ENCODE measurements at regions not wholly inside any gene's neighbourhood (a gene's known extent, or its start where the extent isn't known, plus 50 kb on each side); places are given as distances from the start of the nearest gene placed in this dataset.

DNA sequence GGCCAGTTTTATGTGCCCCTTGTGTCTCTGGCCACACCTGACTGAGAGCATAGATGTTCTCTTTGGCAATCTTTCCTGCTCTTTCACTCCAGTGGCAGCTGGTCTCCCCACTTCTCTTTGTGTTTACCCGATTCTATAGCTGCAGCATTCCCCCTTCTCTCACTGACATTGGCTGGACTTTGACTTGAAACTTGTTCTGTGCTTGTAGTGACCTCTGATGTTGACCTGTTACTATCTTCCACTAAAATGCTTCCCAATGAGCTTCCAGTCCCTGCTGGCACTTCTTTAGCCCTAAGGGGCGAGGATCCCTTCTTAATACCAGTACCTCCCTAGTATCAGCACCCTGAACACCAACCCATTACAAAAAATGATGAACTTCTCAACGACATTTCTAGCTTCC is 653.3 kb downstream of the LTN1 start:
- Mint-ChIP-seq H3K4me1 (ENCODE audit: low read depth) (peaks cover 2% of the 10 kb centered on the region), H3K4me3 (no peak overlapping the region), H3K36me3 (ENCODE audit: low read depth) (no peaks in the 10 kb centered on the region), H3K9me3 (no peaks in the 10 kb centered on the region), H3K27ac (no peak overlapping the region), H3K27me3 (ENCODE audit: low read depth) (no peaks in the 10 kb centered on the region)
- CTCF ChIA-PET, result no interaction called here
- no peak for DNase-seq
- intact Hi-C loops (cut with micrococcal nuclease), result no loop called here

- CTCF ChIA-PET, result no interaction called here
- Mint-ChIP-seq H3K4me1 (ENCODE audit: low read depth) (peaks cover 2% of the 10 kb centered on the region), H3K4me3 (no peak overlapping the region), H3K9me3 (no peaks in the 10 kb centered on the region), H3K36me3 (ENCODE audit: low read depth) (no peaks in the 10 kb centered on the region), H3K27ac (no peak overlapping the region), H3K27me3 (ENCODE audit: low read depth) (no peaks in the 10 kb centered on the region)
- no peak for DNase-seq
- intact Hi-C loops (cut with micrococcal nuclease), result no loop called here
Measured at GRCh38 chr21:28338701-28339305, 653.9 kb downstream of the LTN1 start.

GRCh38 chr21:28337315-28337714 is 655.4 kb downstream of the LTN1 start:
- Mint-ChIP-seq H3K36me3 (ENCODE audit: low read depth) (no peaks in the 10 kb centered on the region), H3K9me3 (no peaks in the 10 kb centered on the region), H3K4me1 (ENCODE audit: low read depth) (peaks cover 2% of the 10 kb centered on the region), H3K27ac (no peak overlapping the region), H3K4me3 (no peak overlapping the region), H3K27me3 (ENCODE audit: low read depth) (no peaks in the 10 kb centered on the region)
- intact Hi-C loops (cut with micrococcal nuclease), result loop anchor here (2.0 kb wide), 2 partner anchors 407 to 637 kb away; no protein-coding TSS in a partner anchor
- CTCF ChIA-PET, result no interaction called here
- DNase-seq, result no peak

GRCh38 chr21:28336314-28336713 is 656.4 kb downstream of the LTN1 start:
- intact Hi-C loops (cut with micrococcal nuclease), result loop anchor here (1.0 to 2.0 kb wide), 3 partner anchors 408 to 1486 kb away; no protein-coding TSS in a partner anchor
- no peaks in the 10 kb centered on the region for H3K9me3 Mint-ChIP-seq
- no peak overlapping the region for H3K4me3 Mint-ChIP-seq
- DNase-seq, result no peak
- CTCF ChIA-PET, result interaction anchor here (0.5 to 1.2 kb wide), 5 partner anchors 99 to 1488 kb away, joined by 3 to 5 read pairs (median 3); no protein-coding TSS in a partner anchor
- H3K27me3 Mint-ChIP-seq (ENCODE audit: low read depth), result no peaks in the 10 kb centered on the region
- no peak overlapping the region for H3K27ac Mint-ChIP-seq
- H3K36me3 Mint-ChIP-seq (ENCODE audit: low read depth), result no peaks in the 10 kb centered on the region
- peaks cover 2% of the 10 kb centered on the region for H3K4me1 Mint-ChIP-seq (ENCODE audit: low read depth)

GRCh38 chr21:28334407-28334806 is 658.3 kb downstream of the LTN1 start:
- no peak overlapping the region for H3K27ac Mint-ChIP-seq
- no peaks in the 10 kb centered on the region for H3K27me3 Mint-ChIP-seq (ENCODE audit: low read depth)
- intact Hi-C loops (cut with micrococcal nuclease), result no loop called here
- no peak for DNase-seq
- no peaks in the 10 kb centered on the region for H3K36me3 Mint-ChIP-seq (ENCODE audit: low read depth)
- CTCF ChIA-PET, result interaction anchor here (1.1 kb wide), 1 partner anchor 411 kb away, joined by 3 read pairs; no protein-coding TSS in a partner anchor
- peaks cover 2% of the 10 kb centered on the region for H3K4me1 Mint-ChIP-seq (ENCODE audit: low read depth)
- H3K4me3 Mint-ChIP-seq, result no peak overlapping the region
- peaks cover under 1% of the 10 kb centered on the region for H3K9me3 Mint-ChIP-seq

GRCh38 chr21:28333578-28334075 is 659.0 kb downstream of the LTN1 start:
- peaks cover 5% of the 10 kb centered on the region for H3K9me3 Mint-ChIP-seq
- DNase-seq, result no peak
- no peaks in the 10 kb centered on the region for H3K36me3 Mint-ChIP-seq (ENCODE audit: low read depth)
- CTCF ChIA-PET, result no interaction called here
- H3K27ac Mint-ChIP-seq, result no peak overlapping the region
- H3K4me1 Mint-ChIP-seq (ENCODE audit: low read depth), result peaks cover 2% of the 10 kb centered on the region
- intact Hi-C loops (cut with micrococcal nuclease), result no loop called here
- no peaks in the 10 kb centered on the region for H3K27me3 Mint-ChIP-seq (ENCODE audit: low read depth)
- H3K4me3 Mint-ChIP-seq, result no peak overlapping the region

DNA sequence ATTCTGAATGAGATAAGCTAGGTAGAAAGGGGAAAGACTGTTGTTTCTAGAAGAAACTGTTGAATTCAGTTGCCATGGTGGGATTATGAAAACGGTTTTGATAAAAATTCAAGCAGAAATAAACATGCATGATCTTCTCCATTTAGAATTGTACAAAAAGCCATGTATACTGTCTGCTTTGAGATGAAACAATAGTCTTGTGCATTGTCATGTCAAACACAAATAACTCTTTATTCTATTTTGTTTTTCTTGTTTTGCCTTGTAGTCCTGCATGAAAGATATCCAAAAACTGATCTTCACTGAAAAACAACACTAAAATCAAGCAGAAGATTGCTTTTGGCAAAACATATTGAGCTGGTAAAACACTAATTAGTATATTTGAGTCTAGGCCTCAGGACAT is 659.9 kb downstream of the LTN1 start:
- Mint-ChIP-seq H3K4me3 (no peak overlapping the region), H3K36me3 (ENCODE audit: low read depth) (no peaks in the 10 kb centered on the region), H3K27me3 (ENCODE audit: low read depth) (no peaks in the 10 kb centered on the region), H3K4me1 (ENCODE audit: low read depth) (peaks cover 2% of the 10 kb centered on the region), H3K27ac (no peak overlapping the region), H3K9me3 (peaks cover 6% of the 10 kb centered on the region)
- intact Hi-C loops (cut with micrococcal nuclease), result no loop called here
- no peak for DNase-seq
- CTCF ChIA-PET, result no interaction called here

- H3K36me3 Mint-ChIP-seq (ENCODE audit: low read depth), result no peaks in the 10 kb centered on the region
Measured at GRCh38 chr21:28325618-28326017, 667.1 kb downstream of the LTN1 start.

DNA sequence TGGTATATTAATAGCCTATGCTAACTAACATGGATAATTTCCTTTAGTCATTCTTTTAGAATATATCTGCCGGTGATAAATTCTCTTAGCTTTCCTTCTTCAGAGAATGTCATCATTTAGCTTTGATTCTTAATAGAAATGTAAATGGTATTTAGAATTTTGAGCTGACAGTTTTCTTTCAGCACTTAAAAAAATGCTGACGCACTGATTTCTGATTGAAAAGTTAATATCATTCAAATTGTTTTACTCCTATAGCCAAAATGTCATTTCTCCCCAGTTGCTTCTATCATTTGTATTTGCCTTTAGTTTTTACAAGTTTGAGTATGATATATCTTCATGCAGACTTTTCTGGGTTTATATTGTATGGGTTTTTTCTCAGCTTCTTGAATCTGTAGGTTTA is 668.0 kb downstream of the LTN1 start:
- Mint-ChIP-seq H3K27me3 (ENCODE audit: low read depth) (peaks cover 3% of the 10 kb centered on the region), H3K4me1 (ENCODE audit: low read depth) (no peaks in the 10 kb centered on the region), H3K4me3 (no peak overlapping the region), H3K36me3 (ENCODE audit: low read depth) (no peaks in the 10 kb centered on the region), H3K9me3 (peaks cover 14% of the 10 kb centered on the region), H3K27ac (no peak overlapping the region)
- DNase-seq, result no peak
- CTCF ChIA-PET, result no interaction called here
- intact Hi-C loops (cut with micrococcal nuclease), result no loop called here

More at GRCh38 chr21:28325618-28326017, 667.1 kb downstream of the LTN1 start:
- Mint-ChIP-seq H3K27me3 (ENCODE audit: low read depth) (peaks cover 3% of the 10 kb centered on the region), H3K27ac (no peak overlapping the region), H3K9me3 (peaks cover 12% of the 10 kb centered on the region), H3K4me1 (ENCODE audit: low read depth) (no peaks in the 10 kb centered on the region), H3K4me3 (no peak overlapping the region)
- CTCF ChIA-PET, result no interaction called here
- DNase-seq, result no peak
- intact Hi-C loops (cut with micrococcal nuclease), result no loop called here

GRCh38 chr21:28317177-28317950 is 675.3 kb downstream of the LTN1 start:
- Mint-ChIP-seq H3K36me3 (ENCODE audit: low read depth) (no peaks in the 10 kb centered on the region), H3K9me3 (peaks cover 6% of the 10 kb centered on the region), H3K4me1 (ENCODE audit: low read depth) (no peaks in the 10 kb centered on the region)

DNA sequence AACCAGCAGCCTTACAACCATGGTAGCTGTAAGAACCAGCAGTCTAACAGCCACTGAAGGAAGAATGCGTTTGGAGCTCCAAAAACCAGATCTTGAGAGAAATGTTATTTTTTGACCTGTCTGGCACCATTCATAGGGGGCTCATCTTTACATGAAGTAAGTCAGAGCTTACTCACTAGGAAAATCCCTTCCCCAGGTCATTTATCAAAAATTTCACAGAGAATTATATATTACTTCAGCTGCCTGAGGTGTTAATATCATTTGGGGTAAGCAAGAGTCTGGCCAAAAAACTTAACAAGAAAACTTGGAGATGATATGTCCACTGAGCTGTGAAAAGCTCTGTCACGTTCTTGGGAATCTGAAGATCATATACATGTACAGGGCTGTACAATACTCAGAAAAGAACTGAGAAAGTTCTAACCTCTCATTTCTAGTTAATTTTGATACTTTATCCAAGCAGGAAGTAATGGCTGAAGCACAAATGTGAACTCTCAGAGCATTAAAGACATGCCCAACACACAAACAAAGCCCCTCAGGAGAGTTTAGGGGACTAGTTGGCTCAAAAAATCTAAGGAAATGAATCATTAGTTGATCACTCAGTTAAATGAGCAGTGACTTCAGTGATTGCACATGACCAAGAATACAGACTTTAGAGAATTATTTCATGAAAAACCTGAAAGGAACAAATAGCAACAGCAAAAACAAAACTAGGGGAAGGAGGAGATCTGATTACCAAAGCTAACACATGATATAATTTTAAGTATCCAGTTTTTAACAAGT is 681.1 kb downstream of the LTN1 start:
- peaks cover 2% of the 10 kb centered on the region for H3K27me3 Mint-ChIP-seq (ENCODE audit: low read depth)
- CTCF ChIA-PET, result interaction anchor here (0.7 kb wide), 1 partner anchor 202 kb away, joined by 4 read pairs; no protein-coding TSS in a partner anchor
- H3K4me1 Mint-ChIP-seq (ENCODE audit: low read depth), result no peaks in the 10 kb centered on the region
- H3K27ac Mint-ChIP-seq, result no peak overlapping the region
- intact Hi-C loops (cut with micrococcal nuclease), result no loop called here
- H3K4me3 Mint-ChIP-seq, result no peak overlapping the region
- peaks cover 5% of the 10 kb centered on the region for H3K9me3 Mint-ChIP-seq
- H3K36me3 Mint-ChIP-seq (ENCODE audit: low read depth), result no peaks in the 10 kb centered on the region
- no peak for DNase-seq

More at GRCh38 chr21:28317177-28317950, 675.3 kb downstream of the LTN1 start:
- H3K4me3 Mint-ChIP-seq, result no peak overlapping the region
- H3K27ac Mint-ChIP-seq, result no peak overlapping the region
- H3K27me3 Mint-ChIP-seq (ENCODE audit: low read depth), result no peaks in the 10 kb centered on the region
- CTCF ChIA-PET, result no interaction called here
- no peak for DNase-seq
- intact Hi-C loops (cut with micrococcal nuclease), result no loop called here

- DNase-seq, result no peak
- Mint-ChIP-seq H3K27ac (no peak overlapping the region), H3K27me3 (ENCODE audit: low read depth) (peaks cover 4% of the 10 kb centered on the region), H3K9me3 (peaks cover 5% of the 10 kb centered on the region), H3K4me1 (ENCODE audit: low read depth) (no peaks in the 10 kb centered on the region), H3K4me3 (no peak overlapping the region), H3K36me3 (ENCODE audit: low read depth) (no peaks in the 10 kb centered on the region)
- intact Hi-C loops (cut with micrococcal nuclease), result no loop called here
- CTCF ChIA-PET, result interaction anchor here (0.7 kb wide), 1 partner anchor 203 kb away, joined by 4 read pairs; no protein-coding TSS in a partner anchor
Measured at GRCh38 chr21:28310711-28311110, 682.0 kb downstream of the LTN1 start.

All from activated naive CD4-positive, alpha-beta T cell treated with anti-CD3 and anti-CD28 coated beads for 36 hours (primary cell).